GM06990 (cell line): ENCODE measurements at regions not wholly inside any gene's neighbourhood (a gene's known extent, or its start where the extent isn't known, plus 50 kb on each side); places are given as distances from the start of the nearest gene placed in this dataset.
"Not testable (repeated sequence)": the region's sequence is repeated elsewhere in the genome, so short reads cannot be mapped to it uniquely, and the experiment has no call there.

Experiments
- DNase-seq: peaks from one replicate; pipeline ENCODE4 v3.0.0-alpha.2; 2011; ENCODE audit not compliant: insufficient read length; ENCODE audit errors: extremely low read depth
- H3K27me3 ChIP-seq: replicated peaks from 2 replicates; pipeline ENCODE4 v1.6.0; 2011; ENCODE audit warnings: low read length; ENCODE audit not compliant: control insufficient read depth, insufficient read depth
- H3K36me3 ChIP-seq: 2 replicates; pipeline ENCODE4 v1.5.1; 2011; ENCODE audit warnings: low read length; ENCODE audit not compliant: control insufficient read depth, insufficient read depth
- H3K4me3 ChIP-seq: replicated peaks from 2 replicates; pipeline ENCODE4 v1.5.1; 2011; ENCODE audit warnings: low read depth, mild to moderate bottlenecking, control low read depth, low read length
- TF ChIP-seq, protein P1 (sequence below): IDR thresholded peaks from 2 replicates; pipeline ENCODE4 v1.5.1; 2011; ENCODE audit warnings: low read length, control low read depth, mild to moderate bottlenecking, inconsistent platforms; ENCODE audit not compliant: insufficient read depth, poor library complexity, severe bottlenecking

DNA sequence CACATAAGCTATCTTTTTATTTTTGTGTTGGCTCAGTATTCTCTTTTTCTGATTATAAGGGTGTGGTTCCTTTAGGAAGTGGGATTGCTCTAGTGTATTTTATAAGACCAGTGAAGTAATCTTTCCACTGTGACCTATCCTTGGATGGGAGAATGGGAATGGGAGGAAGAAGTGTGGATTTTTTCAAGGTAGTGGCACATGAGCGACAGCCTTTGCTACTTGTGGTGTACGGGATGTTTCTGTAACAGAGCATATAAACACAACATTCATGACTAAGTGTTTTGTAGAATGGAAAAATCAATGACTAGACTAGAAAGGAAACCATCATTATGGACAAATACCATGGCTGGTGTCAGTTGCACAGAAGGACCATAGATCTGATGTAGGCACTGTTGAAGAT is 209.6 kb downstream of the GIPC2 start:
- Histone ChIP-seq H3K36me3 (no peaks in the 10 kb centered on the region), H3K4me3 (no peak overlapping the region), H3K27me3 (no peaks in the 10 kb centered on the region; the same call in 1 of the 2 replicates)
- no peak for DNase-seq
- TF ChIP-seq, protein P1, sequence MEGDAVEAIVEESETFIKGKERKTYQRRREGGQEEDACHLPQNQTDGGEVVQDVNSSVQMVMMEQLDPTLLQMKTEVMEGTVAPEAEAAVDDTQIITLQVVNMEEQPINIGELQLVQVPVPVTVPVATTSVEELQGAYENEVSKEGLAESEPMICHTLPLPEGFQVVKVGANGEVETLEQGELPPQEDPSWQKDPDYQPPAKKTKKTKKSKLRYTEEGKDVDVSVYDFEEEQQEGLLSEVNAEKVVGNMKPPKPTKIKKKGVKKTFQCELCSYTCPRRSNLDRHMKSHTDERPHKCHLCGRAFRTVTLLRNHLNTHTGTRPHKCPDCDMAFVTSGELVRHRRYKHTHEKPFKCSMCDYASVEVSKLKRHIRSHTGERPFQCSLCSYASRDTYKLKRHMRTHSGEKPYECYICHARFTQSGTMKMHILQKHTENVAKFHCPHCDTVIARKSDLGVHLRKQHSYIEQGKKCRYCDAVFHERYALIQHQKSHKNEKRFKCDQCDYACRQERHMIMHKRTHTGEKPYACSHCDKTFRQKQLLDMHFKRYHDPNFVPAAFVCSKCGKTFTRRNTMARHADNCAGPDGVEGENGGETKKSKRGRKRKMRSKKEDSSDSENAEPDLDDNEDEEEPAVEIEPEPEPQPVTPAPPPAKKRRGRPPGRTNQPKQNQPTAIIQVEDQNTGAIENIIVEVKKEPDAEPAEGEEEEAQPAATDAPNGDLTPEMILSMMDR = no peak

DNA sequence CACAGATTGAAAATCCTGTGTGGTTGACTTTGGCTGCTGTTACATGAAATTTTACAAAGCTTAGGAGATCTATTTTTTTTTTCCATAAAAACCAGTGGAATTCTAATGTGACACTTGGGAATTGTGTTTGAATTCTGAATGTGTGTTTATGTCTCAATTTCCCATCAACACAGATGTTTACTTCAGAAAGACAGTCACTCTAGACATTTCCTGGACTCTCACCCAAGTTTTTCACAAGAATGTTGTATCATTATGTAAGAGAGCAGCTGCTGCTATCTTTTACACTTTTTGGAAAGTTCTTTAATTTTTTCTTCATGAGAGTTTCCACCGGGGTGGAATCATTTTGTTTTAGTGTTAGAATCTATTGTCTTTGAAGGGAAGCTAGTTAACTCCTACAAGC is 210.1 kb downstream of the GIPC2 start:
- Histone ChIP-seq H3K36me3 (no peaks in the 10 kb centered on the region), H3K4me3 (no peak overlapping the region), H3K27me3 (no peaks in the 10 kb centered on the region; the same call in 1 of the 2 replicates)
- TF ChIP-seq, protein P1 = no peak
- no peak for DNase-seq

DNA sequence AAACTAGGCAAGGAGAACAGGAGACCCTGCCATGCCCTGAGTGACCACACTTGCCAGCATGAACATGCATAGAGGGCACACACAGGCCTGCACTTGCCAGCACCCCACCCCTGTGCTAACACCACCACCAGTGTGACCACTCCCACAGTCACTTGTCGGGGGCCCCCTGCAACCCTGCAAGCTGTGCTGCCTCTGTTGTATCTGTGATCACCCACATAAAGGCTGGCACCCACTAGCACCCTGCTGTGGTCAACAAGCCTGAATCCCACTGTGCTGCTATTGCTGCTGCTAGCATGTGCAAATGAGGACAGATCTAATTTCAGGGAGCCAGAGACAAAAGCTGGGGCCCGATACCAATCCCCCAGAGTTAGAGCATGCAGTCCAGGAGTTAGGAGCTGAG is 217.7 kb downstream of the GIPC2 start:
- no peaks in the 10 kb centered on the region for H3K27me3 ChIP-seq
- no peak overlapping the region for H3K4me3 ChIP-seq
- DNase-seq = no peak
- no peaks in the 10 kb centered on the region for H3K36me3 ChIP-seq
- TF ChIP-seq, protein P1 = no peak

DNA sequence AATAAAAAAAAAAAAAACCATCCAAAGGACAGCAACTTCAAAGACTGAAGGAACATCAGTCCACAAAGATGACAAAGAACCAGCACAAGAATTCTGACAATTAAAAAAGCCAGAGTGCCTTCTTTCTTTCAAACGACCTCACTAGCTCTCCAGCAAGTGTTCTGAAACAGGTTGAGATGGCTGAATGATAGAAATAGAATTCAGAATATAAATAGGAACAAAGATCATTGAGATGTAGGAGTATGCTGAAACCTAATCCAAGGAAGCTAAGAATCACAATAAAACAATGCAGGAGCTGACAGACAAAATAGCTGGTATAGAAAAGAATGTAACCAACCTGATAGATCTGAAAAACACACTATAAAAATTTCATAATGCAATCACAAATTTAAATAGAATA is 218.2 kb downstream of the GIPC2 start:
- TF ChIP-seq, protein P1 = no peak
- Histone ChIP-seq H3K27me3 (no peaks in the 10 kb centered on the region), H3K4me3 (no peak overlapping the region), H3K36me3 (no peaks in the 10 kb centered on the region)
- no peak for DNase-seq

DNA sequence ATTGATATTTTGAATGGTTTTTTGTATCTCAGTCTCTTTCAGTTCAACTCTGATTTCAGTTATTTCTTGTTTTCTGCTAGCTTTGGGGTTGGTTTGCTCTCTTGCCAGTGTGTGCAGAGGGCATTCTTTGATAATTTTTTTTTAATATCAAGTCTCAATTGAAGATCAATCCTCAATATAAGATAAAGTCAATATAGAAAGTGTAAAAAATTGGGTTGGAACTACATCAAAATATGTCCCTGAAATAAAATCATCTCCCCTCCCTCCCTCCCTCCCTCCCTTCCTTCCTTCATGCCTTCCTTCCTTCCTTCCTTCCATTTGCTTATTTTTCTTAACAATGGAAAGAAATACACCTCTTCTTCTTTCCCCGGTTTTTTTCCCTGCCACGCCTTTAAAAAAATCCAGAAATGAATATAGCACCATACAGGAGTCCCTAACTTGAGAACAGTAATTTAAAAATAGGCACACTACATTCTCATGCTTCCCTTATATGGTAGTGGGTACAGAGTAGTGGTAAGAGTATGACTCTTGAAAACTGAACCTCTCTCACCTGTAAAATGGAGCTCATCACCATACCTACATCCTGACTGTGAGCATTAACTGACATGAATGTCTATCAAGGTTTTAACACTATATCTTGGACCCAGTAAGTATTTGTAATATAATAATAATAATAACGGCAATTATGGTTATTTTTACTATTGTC is 221.9 kb downstream of the GIPC2 start:
- Histone ChIP-seq H3K27me3 (no peaks in the 10 kb centered on the region), H3K4me3 (no peak overlapping the region), H3K36me3 (no peaks in the 10 kb centered on the region)
- TF ChIP-seq, protein P1 = no peak
- no peak for DNase-seq

DNA sequence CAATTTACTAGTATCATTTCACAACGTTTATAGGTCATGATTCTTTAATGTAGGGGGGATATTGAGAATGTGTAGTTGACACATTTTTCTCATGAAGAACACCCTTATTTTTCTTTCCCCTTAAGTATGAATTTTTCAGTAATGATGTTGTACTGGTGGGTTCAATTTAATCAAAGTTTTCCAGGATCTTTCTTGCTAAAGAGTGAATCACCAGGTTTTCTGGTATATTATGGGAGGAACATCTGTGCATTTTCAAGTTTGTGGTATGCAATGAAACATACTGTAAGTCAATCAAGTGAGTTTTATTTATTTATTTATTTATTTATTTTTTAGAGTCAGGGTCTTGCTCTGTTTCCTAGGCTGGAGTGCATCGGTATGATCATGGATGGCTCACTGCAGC is 221.2 kb upstream of the PTGFR start:
- Histone ChIP-seq H3K27me3 (no peaks in the 10 kb centered on the region), H3K4me3 (no peak overlapping the region), H3K36me3 (no peaks in the 10 kb centered on the region)
- TF ChIP-seq, protein P1 = no peak
- DNase-seq = no peak

DNA sequence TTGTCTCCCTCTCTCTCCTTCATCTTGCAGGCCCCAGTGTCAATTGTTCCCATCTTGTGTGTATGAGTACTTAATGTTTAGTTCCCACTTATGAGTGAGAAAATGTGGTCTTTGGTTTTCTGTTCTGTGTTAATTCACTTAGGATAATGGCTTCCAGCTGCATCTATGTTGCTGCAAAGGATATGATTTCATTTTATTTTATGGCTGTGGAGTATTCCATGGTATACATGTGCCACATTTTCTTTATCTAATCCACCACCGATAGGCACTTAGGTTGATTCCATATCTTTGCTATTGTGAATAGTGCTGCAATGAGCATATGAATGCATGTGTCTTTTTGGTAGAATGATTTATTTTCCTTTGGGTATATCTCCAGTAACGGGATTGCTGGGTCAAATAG is 219.4 kb upstream of the PTGFR start:
- H3K4me3 ChIP-seq, DNase-seq, H3K27me3 ChIP-seq, H3K36me3 ChIP-seq: not testable (repeated sequence)
